Type B pancreatic cell (in vitro differentiated cells): ENCODE measurements at regions not wholly inside any gene's neighbourhood (a gene's known extent, or its start where the extent isn't known, plus 50 kb on each side); places are given as distances from the start of the nearest gene placed in this dataset.

ENCODE experiments used
- DNase-seq: peaks from one replicate; pipeline ENCODE4 v3.0.0; 2021; ENCODE audit warnings: mixed read lengths; ENCODE audit not compliant: unreplicated experiment; ENCODE audit errors: extremely low spot score
- H3K27ac Mint-ChIP-seq: 2 replicates; pipeline ENCODE4 v1.8.0; 2021; ENCODE audit warnings: mild to moderate bottlenecking, mixed read lengths
- H3K27me3 Mint-ChIP-seq: 2 replicates; pipeline ENCODE4 v1.8.0; 2021; ENCODE audit warnings: mixed read lengths
- H3K36me3 Mint-ChIP-seq: 2 replicates; pipeline ENCODE4 v1.8.0; 2021; ENCODE audit warnings: mixed read lengths
- H3K4me1 Mint-ChIP-seq: one replicate; pipeline ENCODE4 v1.8.0; 2021; ENCODE audit warnings: mixed read lengths; ENCODE audit not compliant: unreplicated experiment
- H3K4me3 Mint-ChIP-seq: 2 replicates; pipeline ENCODE4 v1.8.0; 2021; ENCODE audit warnings: mild to moderate bottlenecking, mixed read lengths
- H3K9me3 Mint-ChIP-seq: 2 replicates; pipeline ENCODE4 v1.8.0; 2021; ENCODE audit warnings: mixed read lengths
- CTCF ChIP-seq: fragments of 200-600 bp; sonication (generic); conservative IDR thresholded peaks from 2 replicates; pipeline ENCODE4 v1.5.0; 2021; ENCODE audit warnings: antibody characterized with exemption, mild to moderate bottlenecking

- no peak for TF ChIP-seq CTCF
- no peaks in the 10 kb centered on the region for H3K36me3 Mint-ChIP-seq
- no peaks in the 10 kb centered on the region for H3K9me3 Mint-ChIP-seq
- no peaks in the 10 kb centered on the region for H3K27me3 Mint-ChIP-seq
- H3K4me1 Mint-ChIP-seq, result no peaks in the 10 kb centered on the region
- H3K4me3 Mint-ChIP-seq, result no peak overlapping the region
- no peak for DNase-seq
- no peak overlapping the region for H3K27ac Mint-ChIP-seq
These were observed 1542.8 kb downstream of the KCNT2 start for GRCh38 chr1:195065437-195065836.

GRCh38 chr1:195064358-195064757, 1543.9 kb downstream of the KCNT2 start:
- Mint-ChIP-seq H3K27me3 (no peaks in the 10 kb centered on the region), H3K36me3 (no peaks in the 10 kb centered on the region), H3K27ac (no peak overlapping the region), H3K4me1 (no peaks in the 10 kb centered on the region), H3K4me3 (no peak overlapping the region), H3K9me3 (no peaks in the 10 kb centered on the region)
- no peak for DNase-seq
- no peak for TF ChIP-seq CTCF

GRCh38 chr1:195054217-195054687, 1554.0 kb downstream of the KCNT2 start:
- no peak for DNase-seq
- Mint-ChIP-seq H3K27me3 (no peaks in the 10 kb centered on the region), H3K4me1 (no peaks in the 10 kb centered on the region), H3K4me3 (no peak overlapping the region), H3K27ac (no peak overlapping the region), H3K36me3 (no peaks in the 10 kb centered on the region), H3K9me3 (peaks cover 4% of the 10 kb centered on the region)
- TF ChIP-seq CTCF, result no peak

- Mint-ChIP-seq H3K4me1 (no peaks in the 10 kb centered on the region), H3K27ac (no peak overlapping the region), H3K4me3 (no peak overlapping the region), H3K9me3 (peaks cover 4% of the 10 kb centered on the region), H3K36me3 (no peaks in the 10 kb centered on the region), H3K27me3 (no peaks in the 10 kb centered on the region)
- DNase-seq, result no peak
- no peak for TF ChIP-seq CTCF
These were observed 1554.8 kb downstream of the KCNT2 start for GRCh38 chr1:195053478-195053877.

- H3K4me1 Mint-ChIP-seq, result no peaks in the 10 kb centered on the region
- no peak for TF ChIP-seq CTCF
- no peak overlapping the region for H3K27ac Mint-ChIP-seq
- no peak overlapping the region for H3K4me3 Mint-ChIP-seq
- no peaks in the 10 kb centered on the region for H3K9me3 Mint-ChIP-seq
- no peaks in the 10 kb centered on the region for H3K27me3 Mint-ChIP-seq
- no peaks in the 10 kb centered on the region for H3K36me3 Mint-ChIP-seq
- DNase-seq, result no peak
These were observed 1560.5 kb downstream of the KCNT2 start for GRCh38 chr1:195047772-195048171.

GRCh38 chr1:195045072-195045471, 1563.2 kb downstream of the KCNT2 start:
- Mint-ChIP-seq H3K4me3 (no peak overlapping the region), H3K27ac (no peak overlapping the region), H3K36me3 (no peaks in the 10 kb centered on the region), H3K27me3 (no peaks in the 10 kb centered on the region), H3K4me1 (no peaks in the 10 kb centered on the region), H3K9me3 (no peaks in the 10 kb centered on the region)
- no peak for TF ChIP-seq CTCF
- no peak for DNase-seq
